Fibroblast of skin of left biceps (primary cell): ENCODE measurements at regions not wholly inside any gene's neighbourhood (a gene's known extent, or its start where the extent isn't known, plus 50 kb on each side); places are given as distances from the start of the nearest gene placed in this dataset.

Experiments
- DNase-seq, 2 experiments: peaks; one replicate each; pipeline ENCODE4 v3.0.0-alpha.2; 2013; ENCODE audit warnings: low read depth in 2 of 2

DNA sequence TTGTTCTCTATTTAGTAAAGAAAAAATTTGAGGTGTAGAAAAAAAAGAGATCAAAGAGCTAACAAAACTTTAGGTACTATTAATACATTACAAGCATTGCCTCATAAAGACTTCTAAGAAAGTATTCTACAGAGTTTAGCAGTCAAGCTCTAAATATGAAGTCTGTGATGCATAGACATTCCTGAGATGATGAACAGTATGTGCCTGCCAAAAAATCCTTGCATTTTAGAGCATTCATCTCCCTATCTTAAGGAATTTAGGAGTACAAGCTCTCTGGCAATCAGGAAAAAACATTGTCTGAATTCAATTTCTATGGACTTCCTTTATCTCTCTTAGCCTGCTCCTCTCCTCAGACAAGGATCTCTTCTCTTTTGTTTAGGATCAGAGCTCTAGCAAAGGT, 202.6 kb upstream of the LRFN5 start:
- DNase-seq, result peak; percentile 15 to 23

DNA sequence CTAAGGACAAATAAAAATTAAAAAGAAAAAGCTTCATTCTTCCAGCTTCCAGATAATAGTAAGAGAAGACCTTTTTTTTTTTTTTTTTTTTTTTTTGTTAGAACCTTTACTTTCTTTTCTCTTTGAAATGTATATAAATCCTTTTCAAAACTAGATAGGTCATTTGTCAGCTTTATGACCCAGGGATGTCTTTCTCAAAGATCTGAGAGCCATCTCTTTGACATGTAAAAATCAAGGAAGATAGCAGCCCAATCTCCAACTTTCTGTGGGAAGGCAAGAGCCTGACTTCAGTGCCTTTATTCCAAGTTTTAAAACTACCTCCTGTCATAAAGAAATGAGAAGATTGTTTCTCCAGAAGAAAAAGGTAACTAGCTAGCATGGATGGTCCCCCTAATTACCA, 203.3 kb upstream of the LRFN5 start:
- DNase-seq, result no peak

DNA sequence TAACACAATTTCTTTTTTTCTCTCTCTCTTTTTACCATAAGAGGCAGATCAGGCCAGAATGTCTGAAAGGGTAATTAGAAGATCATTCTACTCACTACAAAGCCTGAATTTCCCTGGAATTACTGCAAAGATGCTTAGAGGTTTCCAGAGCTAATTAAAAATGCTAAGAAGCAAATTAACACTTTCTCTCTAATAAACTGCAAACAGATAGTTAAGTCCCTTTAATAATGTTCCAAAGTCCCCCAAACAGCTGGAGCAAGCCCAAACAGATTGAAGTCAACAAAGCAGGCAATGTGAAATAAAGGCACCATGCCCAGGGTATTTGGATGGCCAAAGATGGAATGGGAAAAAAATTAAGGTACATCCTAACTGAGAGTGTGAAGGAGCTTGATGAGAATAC, 208.8 kb upstream of the LRFN5 start:
- no peak for DNase-seq

DNA sequence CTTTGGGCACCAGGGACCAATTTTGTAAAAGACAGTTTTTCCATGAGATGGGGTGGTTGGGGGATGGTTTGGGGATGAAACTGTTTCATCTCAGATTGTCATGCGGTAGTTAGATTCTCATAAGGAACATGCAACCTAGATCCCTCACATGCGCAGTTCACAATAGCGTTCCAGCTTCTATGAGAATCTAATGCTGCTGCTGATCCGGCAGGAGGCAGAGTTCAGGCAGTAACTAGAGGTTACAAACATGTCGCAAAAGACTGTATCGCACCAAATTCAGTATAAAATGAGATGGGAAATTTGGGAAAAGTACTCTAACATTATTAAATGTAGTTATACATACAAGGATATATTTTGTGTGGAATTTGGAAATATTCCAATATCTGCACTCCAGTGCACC, 213.2 kb upstream of the LRFN5 start:
- no peak for DNase-seq

DNA sequence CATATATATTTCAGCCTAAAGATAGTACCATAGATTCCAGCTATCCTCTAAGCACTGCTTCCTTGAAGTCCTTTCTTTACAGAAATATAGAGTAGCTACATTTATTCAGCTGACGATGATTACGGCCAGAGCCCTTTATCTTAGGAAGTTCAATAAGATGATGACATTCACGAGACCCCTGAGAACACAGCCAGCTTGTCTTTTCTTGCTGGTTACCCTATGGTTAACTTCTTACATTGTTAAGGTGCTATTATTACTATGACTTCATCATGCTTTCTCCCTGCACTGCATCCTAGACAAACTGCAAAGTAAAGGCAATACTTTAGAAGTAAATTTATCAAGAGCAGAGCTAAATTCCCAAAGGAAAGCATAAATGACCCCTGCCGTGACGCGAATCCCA, 214.4 kb upstream of the LRFN5 start:
- DNase-seq, result no peak

DNA sequence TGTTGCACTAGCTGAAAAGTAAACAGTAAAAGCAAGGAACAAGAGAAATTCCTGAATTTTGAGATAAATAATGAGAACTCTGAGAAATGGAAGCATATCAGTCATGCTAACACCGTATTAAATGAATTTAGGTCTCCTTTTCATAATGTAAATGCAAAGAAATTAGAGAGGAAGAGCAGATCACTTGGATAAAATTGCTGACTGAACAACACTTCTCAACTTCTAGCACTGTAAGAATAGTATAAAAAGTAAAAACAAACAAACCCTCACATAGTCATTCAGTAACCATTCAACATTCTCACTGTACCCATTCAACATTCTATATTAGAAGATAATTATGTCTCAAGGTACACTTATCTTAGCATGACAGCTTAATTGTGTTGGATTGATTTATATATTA, 217.3 kb upstream of the LRFN5 start:
- DNase-seq, result no peak

DNA sequence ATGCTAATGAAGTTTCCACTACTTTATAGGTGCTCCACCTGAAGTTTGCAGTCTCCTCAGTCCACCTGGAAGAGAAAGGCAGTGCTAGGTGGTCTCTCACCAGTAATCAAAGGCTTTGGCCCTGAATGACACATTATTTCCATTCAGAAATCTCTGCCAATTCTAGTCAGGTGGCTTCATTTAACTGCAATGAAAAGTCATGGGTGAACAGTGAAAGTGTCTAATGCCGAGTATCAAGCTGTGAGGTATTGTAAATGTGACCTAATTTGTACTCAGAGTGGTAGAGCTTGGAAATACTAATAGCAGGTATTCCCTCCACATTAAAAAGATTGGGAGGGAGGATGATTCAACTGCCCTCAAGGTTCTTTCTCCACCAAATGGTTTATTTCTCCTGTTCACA, 220.9 kb upstream of the LRFN5 start:
- DNase-seq, result no peak

DNA sequence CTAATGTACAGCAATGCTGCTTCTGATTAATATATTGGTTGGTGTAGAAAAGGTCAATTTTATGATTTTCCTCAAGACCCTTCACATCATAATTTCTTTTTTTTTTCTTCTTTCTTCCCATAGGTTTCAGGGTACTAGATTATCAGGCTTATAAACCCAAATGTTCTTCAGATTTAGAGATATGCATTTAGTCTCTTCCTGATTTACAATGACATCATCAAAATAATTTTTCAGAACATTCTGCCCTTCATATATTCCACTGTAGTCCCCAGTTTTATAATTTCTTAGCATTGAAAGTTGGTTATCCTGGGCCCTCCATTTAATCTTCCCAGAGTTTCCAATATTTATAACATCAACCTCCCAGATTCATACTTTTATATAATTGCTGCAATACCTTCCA, 226.7 kb upstream of the LRFN5 start:
- DNase-seq, result no peak

DNA sequence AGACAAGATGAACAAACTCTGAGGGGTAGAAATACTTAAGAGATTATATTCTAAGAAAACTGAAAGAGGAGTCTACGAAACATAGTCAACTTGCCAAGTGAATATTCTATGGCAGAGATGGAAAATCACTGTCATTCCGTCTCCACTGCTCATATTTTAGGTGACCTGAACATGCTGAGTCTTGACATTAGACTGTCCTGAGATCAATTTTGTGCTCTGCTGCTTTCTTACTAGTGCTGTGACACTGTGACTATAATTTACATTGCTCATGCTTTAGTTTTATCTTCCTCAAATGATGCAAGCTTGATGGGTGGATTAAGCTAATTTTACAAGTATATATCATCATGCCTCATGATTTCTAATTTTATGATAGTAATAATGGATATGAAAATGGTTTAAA, 228.2 kb upstream of the LRFN5 start:
- DNase-seq, result no peak

DNA sequence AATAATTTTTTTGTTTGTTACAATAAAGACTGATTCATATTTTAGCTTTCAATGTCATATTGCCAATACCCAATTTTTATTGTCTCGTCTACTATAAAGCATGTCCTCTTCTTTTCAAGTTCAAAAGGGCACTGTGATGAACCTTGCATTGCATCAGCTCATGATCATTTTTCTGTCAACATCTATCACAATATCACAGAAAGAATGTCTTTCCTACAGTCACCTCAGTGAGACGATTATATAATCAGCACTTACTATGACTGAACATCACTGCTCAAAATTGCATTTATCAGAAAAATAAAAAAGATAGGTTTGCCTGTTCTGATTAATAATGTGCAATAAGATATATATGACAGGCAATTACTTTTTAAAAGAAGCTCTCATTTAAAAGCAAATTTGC, 228.7 kb upstream of the LRFN5 start:
- DNase-seq, result no peak

DNA sequence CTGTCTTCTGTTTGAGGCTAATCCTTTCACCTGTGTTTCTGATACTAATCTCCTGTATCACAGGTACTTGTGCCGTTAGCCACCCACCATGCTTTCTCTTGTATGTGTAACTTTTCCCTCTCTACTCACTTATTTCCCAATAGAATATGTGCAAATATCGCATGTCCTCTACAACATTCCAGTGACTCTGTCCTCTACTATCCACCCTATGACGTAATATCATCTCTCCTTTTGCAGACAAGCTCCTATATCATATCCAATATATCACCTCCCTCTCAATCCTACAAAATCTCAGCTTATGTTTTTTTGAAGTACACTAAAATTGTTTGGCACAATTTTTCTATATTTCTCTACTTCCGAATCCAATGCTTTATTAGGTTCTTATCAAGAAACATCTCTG, 232.6 kb upstream of the LRFN5 start:
- no peak for DNase-seq

DNA sequence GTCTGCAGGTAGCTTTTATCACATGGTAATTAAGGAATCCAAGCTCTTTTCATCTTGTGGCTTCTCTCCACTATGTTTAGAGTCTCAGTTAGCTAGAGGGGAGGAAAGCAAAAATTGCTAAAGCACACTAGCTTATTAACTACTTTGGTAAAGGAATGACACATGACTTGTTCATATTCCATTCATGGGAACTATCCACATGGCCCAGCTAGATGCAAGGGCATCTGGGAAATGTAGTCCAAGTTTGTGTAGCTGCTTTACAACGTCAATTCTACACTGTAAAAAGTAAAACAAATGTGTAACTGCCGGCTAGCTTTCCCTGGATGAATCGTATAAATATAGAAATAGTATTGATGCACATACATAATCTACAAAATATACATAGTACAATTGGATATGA, 244.5 kb upstream of the LRFN5 start:
- no peak for DNase-seq

DNA sequence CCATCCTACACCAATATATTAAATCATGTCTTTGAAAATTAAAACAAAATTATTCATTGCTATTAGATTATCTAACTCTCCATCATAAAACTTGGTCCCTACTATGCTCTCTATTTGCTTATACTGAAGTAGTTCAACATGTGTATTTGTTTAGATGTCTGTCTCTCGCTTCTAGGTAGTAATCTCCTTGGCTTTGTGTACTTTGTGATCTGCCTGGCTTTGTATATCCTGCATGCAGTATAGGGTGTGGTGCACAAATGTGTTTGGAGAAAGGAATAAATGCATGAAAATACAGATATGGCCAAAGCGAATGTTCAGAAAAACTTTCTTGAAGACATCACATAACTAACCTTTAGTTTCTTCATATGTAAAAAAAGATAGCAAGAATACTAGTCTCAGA, 246.6 kb upstream of the LRFN5 start:
- DNase-seq, result no peak

DNA sequence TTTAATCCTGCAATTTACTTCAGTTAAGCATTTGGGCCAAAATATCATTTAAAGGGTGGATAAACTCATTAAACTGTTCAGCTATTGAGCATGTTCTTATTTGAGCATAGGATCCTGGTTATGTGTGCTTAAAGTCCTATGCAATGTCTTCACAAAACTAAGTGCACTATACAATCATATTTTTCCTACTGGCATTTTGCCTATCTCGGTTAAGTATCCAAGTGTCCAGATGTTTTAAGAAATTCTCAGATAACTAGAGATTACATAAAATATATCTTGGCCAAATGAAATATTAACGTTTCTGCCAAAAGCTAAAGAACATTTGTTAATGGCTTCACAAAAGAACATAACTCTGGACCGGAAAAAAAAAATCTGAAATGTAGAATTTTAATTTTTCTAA, 250.8 kb upstream of the LRFN5 start:
- no peak for DNase-seq

DNA sequence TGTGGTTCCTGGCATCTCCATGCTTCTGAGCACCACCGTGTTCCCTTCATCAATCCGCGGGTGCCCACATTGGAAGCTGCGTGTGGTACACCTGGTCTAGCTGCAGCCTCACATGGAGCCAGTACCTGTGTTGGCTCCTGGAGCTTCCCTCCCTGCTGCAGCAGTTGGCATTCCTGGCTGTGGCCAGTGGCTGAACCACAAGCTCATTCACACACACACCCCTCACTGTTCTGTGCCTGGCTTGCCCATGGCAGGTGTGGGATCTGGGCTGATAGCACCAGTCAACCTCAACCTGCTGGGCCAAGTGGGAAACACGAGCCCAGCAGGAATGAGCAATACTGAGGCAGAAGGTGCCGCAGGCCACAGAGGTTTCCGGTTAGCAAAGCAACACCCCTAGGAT, 256.2 kb upstream of the LRFN5 start:
- DNase-seq, result no peak

DNA sequence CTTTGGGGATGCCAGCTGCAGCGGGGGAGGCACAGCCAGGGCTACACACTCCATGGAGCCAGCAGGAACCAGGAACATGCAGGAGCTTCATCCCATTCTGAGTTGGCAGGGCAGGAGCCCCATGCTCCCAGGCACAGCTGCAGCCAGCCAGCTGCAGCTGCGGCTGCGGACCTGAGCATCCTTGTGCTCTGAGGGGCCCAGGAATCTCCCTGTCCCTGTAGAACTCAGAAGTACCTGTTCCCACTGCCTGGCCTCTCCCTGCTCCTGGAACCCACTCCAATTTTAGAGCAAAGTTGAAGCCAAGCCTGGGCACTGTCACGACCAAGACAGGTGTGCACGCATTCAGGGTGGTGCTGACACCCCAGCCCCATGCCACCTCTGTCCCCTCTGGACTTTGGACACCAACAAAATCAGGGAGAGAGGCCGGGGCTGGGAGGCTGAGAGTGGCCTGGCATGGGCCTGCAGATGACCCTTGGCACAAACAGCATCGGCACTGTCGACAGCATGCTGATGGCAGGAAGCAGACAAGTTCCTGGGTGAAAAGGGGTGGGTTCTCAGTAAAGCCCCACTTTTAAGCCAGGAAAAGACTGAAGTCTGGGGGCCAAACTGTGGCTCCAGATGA, 257.3 kb upstream of the LRFN5 start:
- no peak for DNase-seq

DNA sequence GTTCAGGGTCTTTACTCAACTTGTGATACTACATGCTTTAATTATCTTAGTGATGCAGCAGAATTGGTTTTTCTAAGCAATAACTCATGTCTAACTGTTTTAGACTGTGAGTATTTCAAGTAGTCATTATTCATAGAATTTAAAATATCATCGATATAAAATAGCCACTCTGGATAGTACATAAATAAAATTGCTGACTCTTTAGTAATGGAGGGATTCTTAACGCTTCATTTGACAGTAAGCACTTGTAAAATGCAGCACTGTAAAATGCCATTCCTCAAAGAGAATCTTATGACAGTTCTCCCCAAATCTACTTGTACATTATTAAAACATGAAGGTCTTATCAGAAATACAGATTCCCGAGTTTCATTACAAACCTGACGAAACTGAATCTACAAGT, 262.8 kb upstream of the LRFN5 start:
- no peak for DNase-seq

DNA sequence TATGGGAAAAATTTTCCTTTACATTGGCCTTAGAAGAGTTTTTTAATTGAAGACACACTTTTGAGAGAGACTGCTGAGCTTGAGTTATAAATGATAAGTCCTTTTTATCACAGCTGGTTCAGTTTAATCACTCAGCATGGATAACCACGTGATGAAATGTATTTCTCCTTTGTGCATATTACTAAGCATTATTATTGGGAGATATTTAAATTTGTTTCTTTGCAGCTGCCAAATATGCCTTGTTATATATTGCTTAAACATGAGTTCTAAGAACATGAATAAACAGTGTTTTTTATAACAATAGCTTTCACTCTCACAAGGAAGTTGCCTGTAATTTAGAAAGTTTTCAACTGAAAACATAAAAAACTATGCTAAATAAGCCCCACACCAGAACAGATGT, 293.5 kb upstream of the LRFN5 start:
- no peak for DNase-seq

DNA sequence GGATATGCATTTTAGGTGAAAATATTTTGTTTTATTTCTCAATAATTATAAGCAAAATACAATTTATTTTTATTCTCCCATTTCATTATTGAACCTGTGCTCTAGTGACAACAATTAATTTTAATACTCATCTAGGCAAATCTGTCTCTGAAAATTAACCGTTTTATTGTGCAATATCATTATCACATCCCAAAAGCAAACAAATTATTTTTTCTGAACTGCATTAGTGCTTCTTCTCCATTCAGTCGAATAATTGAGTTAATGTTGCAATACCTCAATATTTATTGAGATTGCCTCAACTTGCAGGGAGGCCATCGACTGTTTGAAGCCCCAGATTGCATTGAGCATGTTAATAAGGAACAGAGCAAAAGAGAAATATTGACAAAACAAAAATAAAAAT, 303.2 kb upstream of the LRFN5 start:
- no peak for DNase-seq

DNA sequence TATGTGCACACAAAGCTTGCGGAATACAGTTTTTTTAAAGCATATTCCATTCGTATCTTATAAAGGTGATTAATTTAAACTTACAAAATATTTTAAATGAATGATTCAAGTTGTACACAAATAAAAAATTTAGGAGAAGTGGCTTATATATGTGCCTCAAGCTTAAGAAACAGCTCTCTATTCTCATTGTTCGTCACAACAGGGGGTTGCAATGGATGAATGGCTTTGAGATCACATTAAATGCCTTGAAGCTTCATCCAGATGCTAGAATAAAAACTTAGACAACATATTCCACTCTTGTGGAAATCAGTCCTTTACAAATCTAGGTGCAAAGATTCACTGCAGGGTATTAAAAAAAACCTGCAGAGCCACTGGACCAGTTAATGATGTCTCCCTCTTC, 303.9 kb upstream of the LRFN5 start:
- DNase-seq, result no peak

DNA sequence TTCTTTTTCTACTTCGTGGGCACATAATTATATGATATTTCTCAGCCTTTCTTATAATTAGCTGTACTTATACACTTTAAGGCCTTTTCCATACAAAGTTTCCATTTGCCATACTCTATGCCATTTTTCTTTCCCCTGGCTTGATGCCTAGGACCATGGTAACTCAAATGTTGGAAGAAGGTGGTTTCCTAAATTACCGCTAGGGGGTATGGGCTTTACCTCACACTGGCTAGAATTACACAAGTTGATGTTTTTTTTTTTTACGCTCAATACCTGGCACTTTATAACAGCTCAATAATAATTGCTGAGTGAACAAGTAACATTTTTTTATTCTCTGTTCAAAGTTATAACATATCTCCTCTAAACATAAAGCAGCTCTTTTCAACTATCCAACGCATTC, 306.8 kb upstream of the LRFN5 start:
- no peak for DNase-seq

DNA sequence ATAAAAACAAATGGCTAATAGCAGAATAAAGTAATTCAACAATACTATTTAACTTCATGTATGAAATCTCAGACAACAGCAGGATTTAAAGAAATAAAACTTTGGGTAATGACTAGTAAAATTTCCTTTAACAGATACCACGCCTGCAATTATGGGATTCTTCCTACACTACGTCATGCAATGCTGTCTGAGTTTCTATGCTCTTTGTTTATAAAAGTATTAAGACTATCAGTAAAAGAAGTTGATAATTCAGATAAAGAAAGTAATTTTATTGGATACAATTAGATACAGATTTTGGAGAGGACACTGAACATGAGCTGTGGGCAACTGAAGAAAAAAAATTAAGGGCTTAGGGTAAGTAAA, 308.4 kb upstream of the LRFN5 start:
- DNase-seq, result no peak

DNA sequence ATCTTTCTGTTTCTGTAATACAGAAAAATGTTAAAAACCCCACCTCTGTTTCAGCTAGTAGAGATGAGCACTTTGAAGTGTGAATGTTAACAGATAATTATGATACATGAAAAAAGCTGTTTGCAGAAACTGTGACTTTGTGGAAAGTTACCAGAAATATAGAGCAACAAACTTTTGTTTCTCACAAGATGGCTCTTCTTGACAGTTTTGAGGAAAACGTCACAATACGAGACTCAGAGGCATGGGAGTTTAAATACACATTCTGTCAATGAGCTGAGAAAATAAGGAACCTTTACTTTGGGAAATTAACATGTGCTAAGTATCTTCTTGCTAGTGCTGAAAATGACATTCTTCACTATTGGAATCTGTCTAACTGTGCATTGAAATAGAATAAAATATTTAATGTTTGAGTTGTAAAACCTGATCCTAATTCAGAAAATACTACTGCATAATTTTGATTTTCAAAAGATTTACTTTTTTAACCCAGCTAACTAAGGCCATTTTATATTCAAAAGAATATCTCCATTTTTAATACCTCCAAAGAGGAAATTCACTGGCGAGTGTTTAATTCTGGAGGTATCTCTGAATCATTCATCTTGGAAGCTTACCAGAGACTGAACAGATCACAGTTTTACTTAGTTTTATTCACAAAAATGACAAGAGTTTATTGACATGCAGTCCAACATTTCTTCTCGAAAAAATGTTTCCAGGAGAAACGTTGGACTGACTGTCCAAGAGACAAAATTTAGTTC, 308.9 kb upstream of the LRFN5 start:
- no peak for DNase-seq

DNA sequence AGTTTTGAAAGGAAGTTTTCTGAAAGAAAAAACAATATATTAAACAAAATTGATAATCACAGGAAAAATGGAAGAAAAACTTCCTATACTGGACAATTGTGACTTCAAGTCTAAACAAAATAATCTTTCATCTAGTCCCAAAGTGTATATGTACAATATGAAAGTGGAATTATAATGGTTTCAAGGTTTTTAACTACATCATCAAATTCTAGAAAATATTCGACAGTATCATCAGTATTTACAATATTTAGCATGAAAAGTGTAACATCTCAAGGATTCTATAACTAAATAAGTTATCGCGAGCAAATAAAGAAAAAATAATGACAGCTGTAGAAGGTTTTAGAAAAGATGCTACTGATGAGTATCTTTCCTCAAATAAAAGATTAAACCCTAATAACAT, 310.9 kb upstream of the LRFN5 start:
- DNase-seq, result no peak
